Embryonic facial prominence (tissue), 1 donor: ENCODE measurements at regions not wholly inside any gene's neighbourhood (a gene's known extent, or its start where the extent isn't known, plus 50 kb on each side); places are given as distances from the start of the nearest gene placed in this dataset.
"Not testable (repeated sequence)": the region's sequence is repeated elsewhere in the genome, so short reads cannot be mapped to it uniquely, and the experiment has no call there.

Experiments
- DNase-seq: peaks from one replicate; pipeline ENCODE4 v3.0.0-alpha.2; 2016; ENCODE audit errors: extremely low spot score

DNA sequence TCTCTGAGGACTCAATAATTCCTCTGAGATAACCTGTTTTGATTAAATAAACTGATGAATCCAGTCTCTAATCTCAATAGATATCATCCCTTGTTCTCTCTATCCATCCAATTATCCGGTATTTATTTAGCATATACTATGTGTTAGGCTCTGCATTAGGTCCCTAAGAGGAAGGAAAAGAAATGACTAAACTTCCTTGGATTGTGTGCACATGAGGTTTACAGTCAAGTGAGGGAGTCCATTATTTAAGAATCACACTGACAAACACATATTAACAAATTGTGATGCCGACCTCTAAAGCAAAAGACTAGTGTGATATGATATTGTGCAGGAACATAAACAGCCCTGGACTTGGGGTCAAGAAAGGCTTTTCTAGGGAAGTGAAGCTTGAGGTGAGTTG, 140.8 kb downstream of the HMHB1 start:
- DNase-seq = no peak

GRCh38 chr5:143953851-143954250, 141.9 kb downstream of the HMHB1 start:
- no peak for DNase-seq

- DNase-seq = no peak
These were observed 143.2 kb downstream of the HMHB1 start for GRCh38 chr5:143955141-143955540.

- no peak for DNase-seq
These were observed 145.5 kb downstream of the HMHB1 start for GRCh38 chr5:143957455-143957854.

DNA sequence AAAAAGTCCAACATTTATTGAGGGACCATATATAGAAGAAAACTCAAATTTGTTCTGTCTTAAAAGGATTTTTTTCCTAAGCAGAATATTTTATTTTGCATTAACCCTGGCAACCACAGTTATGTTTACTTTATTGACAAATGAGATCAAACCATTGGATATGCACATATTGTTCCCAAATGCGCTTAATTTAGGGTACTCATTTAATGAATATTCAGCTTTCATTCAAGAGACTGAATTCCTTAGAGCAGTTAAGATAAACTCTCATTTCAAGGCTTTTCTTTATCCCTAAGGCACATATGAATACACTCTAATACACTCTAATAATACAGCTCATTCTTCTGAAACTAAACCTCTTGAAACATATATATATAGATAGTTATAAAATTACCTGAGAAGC, 150.2 kb downstream of the HMHB1 start:
- DNase-seq = no peak

- no peak for DNase-seq
These were observed 153.0 kb downstream of the HMHB1 start for GRCh38 chr5:143964919-143965318.

- DNase-seq = no peak
These were observed 154.3 kb downstream of the HMHB1 start for GRCh38 chr5:143966280-143966679.

DNA sequence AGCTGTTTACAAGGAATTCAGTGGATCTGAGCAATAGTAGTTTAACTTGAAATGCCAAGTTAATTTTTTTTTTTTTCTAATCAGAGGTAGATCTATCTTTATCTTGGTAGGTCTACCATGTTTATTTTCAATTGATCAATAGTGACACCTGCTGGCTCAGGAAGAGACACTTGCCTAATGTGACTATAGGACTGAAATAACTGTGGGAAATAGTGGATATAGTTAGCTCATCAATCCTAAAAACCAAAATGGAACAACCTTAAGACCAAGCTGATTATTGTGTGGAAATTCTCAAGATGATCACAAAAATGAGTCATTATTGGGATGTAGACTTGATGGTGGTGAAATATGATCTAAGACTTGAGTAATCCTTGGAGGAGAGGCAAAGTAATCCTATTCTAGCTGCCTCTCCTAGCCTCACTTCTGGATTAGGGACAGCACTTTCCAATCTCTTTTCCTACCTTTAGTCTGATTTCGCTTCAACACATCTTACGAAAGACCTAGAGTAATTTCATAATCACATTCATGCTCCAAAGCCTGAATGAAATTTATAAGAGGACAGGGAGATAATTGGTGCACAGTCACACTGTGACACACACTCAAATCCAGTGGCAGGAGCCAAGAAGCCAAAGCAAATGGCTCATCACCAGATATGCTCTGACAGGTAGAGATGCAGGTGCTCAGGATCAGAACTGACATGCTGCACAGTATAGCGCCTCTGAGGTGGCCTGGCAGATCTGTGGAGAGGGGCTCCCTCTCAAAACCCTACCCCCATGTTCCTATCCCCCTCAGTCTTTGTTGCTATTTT, 156.3 kb downstream of the HMHB1 start:
- no peak for DNase-seq

DNA sequence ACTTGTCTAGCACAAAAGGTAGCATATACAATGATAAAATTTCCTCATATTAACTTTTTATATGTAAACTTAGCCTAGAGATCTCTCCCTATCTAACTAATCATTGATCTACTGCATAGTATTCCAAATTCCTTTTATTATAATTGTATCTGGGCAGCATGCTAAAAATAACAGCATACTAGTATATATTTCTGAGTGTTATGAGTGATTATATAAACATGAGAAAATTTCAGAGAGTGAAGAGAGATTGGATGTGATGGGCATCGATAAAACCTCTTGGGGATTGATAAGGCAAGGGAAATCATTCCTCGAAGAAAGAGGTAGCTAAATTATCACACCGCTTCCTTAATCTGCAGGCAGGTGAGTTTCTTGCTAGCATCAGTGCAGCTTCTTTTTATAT, 158.2 kb downstream of the HMHB1 start:
- DNase-seq = no peak

DNA sequence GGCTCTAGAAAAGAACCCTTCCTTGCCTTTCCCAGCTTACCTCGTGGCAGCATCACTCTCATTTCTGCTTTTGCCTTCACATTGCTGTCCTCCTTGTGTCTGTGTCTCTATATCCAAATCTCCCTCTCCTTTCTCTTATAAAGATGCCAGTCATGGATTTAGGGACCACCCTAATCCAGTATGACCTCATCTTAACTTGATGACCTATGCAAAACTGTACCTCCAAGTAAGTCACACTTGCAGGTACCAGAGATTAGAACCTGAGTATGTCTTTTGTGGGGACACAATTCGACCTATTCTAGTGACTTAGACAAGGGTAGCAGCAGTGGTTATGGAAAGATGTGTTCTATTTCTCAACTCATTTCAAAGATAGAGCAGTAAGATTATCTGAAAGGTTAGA, 160.1 kb downstream of the HMHB1 start:
- DNase-seq = no peak

DNA sequence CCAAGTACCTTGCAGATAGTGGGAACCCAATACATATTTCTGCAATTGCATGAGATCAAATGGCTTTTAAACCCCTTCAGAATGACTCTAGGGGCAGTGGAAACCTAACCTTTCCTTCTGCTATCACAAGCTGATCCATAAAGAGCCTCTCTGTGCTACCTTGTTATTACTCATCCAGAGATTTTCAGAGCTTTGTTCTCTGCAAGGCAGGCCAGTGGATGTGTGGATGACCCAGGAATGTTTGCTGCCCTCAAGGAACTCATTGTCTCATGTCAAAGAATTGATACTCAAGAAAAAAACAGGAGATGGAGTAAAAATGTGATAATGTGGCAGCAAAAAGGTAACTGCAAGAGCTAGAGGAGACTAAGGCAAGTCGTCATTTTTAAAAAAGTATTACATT, 164.1 kb downstream of the HMHB1 start:
- DNase-seq = no peak

DNA sequence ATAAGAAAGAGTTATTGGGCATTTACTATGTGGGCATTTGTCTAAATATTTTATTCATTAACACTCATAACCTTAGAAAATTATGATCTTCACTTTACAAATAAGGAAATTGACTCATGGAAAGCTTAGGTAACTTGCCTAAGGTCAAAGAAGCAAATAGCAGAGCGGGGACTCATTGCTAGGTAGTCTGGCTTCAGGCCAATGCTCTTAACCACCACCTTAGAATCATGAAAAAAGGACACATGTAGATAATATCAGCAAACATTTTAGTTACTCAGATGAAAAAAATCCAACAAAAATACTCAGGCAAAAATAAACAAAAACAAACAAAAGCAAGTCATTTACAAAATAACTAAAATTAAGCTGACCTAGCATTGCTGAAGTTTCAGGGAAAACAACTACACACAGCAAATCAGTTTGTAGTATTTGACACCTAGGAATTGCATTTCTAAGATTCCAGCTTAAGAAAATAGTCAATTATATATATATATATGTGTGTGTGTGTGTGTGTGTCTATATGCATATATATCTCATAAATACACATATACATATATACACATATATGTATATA, 166.0 kb downstream of the HMHB1 start:
- no peak for DNase-seq

DNA sequence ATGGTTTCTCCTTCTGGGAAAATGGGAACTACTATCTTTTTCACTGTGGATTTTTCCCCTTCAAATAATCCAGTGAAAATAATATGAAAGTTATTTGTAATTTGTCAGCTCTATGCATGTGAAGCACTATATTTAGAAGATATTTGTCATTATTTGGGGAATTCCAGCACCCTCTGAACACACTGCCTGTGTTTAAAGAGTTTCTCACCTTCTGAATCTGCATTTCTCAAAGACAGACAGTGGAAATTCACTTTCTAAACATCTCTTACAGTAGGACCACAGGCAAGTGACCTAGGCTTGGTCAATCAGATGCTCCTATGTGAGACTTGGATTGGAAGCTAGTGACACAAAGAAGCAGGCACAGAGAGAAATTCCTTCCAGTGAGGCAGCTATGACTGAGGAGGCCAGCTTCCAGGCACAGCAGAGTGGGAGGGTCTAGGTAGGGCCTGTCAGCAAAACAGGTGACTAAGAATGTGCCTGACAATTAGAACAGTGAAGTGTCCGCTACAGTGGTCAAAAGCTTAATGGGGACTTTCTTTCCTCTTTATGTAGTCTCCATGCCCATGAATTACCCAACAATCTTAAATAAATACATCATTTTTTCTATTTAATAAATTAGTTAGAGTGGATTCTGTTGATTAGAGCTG, 167.2 kb downstream of the HMHB1 start:
- no peak for DNase-seq

- no peak for DNase-seq
These were observed 168.5 kb downstream of the HMHB1 start for GRCh38 chr5:143980506-143980905.

DNA sequence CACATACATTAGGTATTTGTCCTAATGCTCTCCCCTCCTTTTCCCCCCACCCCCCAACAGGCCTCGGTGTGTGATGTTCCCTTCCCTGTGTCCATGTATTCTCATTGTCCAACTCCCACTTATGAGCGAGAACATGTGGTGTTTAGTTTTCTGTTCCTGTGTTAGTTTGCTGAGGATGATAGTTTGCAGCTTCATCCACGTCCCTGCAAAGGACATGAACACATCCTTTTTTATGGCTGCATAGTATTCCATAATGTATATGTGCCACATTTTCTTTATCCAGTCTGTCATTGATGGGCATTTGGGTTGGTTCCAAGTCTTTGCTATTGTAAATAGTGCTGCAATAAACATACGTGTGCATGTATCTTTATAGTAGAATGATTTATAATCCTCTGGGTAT, 171.0 kb downstream of the HMHB1 start:
- DNase-seq = not testable (repeated sequence)

DNA sequence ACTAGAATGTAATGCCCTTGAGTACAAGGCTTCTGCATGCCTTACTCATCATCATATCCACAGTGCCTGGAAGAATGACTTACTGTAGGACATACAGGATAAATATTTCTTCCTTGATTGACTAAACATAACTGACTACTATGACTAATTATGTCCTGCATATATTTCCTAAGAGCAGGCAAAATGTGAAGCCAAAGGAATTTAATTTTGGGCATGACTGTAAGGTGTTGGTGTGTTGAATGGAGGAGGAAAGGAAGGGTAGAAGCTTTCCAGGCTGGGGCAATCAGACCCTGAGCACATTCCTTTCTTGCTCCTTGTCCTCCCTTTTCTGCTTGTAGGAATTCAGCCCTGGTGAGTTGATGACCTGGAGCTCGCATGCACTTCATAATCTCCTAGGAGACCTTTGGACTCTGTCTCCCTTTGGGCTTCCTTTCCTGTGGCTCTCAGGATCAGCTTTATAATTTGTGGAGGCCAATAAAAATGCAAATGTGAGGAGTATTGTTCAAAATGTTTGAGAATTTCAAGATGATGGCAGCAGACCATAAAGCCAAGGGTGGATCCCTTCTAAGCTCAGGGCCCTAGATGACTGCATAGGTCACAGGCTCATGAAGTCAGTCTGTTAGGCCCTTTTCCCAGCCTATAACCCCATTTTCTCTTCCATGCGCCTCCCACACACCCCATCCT, 174.0 kb downstream of the HMHB1 start:
- DNase-seq = no peak

DNA sequence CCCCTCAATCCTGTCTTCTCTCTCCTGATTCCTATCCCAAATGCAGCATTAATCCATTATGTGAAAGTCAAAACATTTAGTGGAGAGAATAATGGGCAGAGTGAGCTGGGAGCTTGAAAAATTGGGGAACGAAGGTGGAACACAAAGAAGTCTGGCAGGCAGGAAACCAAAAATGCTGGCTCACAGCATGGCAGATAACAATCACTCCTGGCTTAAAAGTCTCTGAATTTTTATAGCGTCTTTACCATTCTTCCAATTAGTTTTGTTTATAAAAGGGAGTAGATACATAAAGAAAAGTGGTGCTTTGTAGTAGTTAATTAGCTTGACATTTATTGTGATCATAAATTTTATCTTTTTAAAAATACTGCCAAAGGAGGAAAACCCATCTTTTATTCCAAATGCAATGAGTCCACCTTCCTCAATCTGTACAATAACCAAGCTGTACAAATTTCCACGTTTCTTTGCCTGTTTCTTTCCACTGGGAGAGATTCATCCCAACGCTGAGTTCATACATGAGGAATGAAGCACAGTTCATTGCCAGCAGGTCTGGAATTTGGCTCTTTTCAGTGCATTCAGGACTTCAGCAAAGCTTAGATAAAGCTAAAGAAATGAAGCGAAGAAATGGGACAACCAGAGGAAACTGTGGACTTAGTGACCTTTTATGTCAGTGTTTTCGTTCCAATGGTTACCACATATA, 174.7 kb downstream of the HMHB1 start:
- DNase-seq = no peak

DNA sequence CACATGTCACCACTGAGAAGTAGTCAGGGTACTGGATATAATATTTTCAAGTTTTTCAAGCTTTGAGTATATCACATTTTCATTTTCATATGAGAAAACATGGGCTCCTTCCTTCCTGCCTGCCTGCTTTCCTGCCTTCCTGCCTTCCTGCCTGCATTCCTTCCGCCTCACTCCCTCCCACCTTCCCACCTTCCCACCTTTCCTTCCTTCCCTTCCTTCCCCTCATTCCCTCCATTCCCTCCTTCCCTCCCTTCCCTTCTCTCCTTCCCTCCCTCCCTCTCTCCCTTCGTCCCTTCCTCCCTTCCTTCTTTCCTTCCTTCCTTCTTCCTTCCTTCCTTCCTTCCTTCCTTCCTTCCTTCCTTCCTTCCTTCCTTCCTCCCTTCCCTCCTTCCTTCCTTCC, 175.3 kb downstream of the HMHB1 start:
- DNase-seq = no peak

GRCh38 chr5:143987751-143988560, 176.0 kb downstream of the HMHB1 start:
- DNase-seq = no peak

GRCh38 chr5:143992496-143992895, 178.0 kb downstream of the YIPF5 start:
- DNase-seq = no peak

DNA sequence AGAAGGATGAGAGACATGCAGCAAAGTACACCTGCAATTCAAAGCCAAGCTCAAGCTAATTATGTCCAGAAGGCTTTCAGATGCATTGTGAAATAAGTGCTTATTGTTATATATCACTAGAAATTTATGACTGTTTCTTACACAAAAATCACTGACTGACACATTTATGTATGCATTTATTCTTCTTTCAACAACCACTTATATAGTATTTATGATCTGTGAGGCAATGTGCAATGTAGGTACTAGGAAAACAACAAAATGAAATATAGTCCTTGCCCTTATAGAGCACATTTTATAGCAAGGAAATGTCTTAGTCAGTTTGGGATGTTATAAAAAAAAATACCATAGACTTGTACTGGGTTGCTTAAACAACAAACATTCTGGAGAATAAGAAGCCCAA, 167.6 kb downstream of the YIPF5 start:
- DNase-seq = no peak
